GM19239 (cell line): ENCODE measurements at regions not wholly inside any gene's neighbourhood (a gene's known extent, or its start where the extent isn't known, plus 50 kb on each side); places are given as distances from the start of the nearest gene placed in this dataset.
"Not testable (repeated sequence)": the region's sequence is repeated elsewhere in the genome, so short reads cannot be mapped to it uniquely, and the experiment has no call there.

ENCODE experiments used
- DNase-seq: peaks from one replicate; pipeline ENCODE4 v3.0.0; 2011; ENCODE audit warnings: low spot score; ENCODE audit not compliant: insufficient read length
- FAIRE-seq: peaks from 2 replicates; lab custom pipeline; 2011; peaks lifted over from hg19 to GRCh38; lab: Jason Lieb, UNC

- no peak for FAIRE-seq
- no peak for DNase-seq
Measured at GRCh38 chr11:64428693-64429092, 69.7 kb downstream of the RPS6KA4 start.

- DNase-seq = no peak
- FAIRE-seq = no peak
Measured at GRCh38 chr11:64429970-64430369, 71.0 kb downstream of the RPS6KA4 start.

GRCh38 chr11:64430645-64431044 lies 71.7 kb downstream of the RPS6KA4 start:
- no peak for FAIRE-seq

GRCh38 chr11:64436000-64436399 lies 77.0 kb downstream of the RPS6KA4 start:
- DNase-seq = no peak
- no peak for FAIRE-seq

More at GRCh38 chr11:64430645-64431044, 71.7 kb downstream of the RPS6KA4 start:
- no peak for DNase-seq

- FAIRE-seq (no peak), DNase-seq (no peak)
Measured at GRCh38 chr11:64437426-64437825, 78.5 kb downstream of the RPS6KA4 start.

- FAIRE-seq (no peak), DNase-seq (no peak)
Measured at GRCh38 chr11:64438986-64439771, 80.2 kb downstream of the RPS6KA4 start.

- DNase-seq, FAIRE-seq: not testable (repeated sequence)
Measured at GRCh38 chr11:64439772-64440491, 81.0 kb downstream of the RPS6KA4 start.

- no peak for DNase-seq
- no peak for FAIRE-seq
Measured at GRCh38 chr11:64441127-64441526, 82.2 kb downstream of the RPS6KA4 start.

- no peak for FAIRE-seq
- DNase-seq = no peak
Measured at GRCh38 chr11:64443001-64443400, 84.0 kb downstream of the RPS6KA4 start.

- DNase-seq (peak; percentile 24), FAIRE-seq (no peak)
Measured at GRCh38 chr11:64444838-64445441, 86.0 kb downstream of the RPS6KA4 start.

GRCh38 chr11:64445651-64446050 lies 86.7 kb downstream of the RPS6KA4 start:
- no peak for FAIRE-seq

GRCh38 chr11:64447831-64448598 lies 89.1 kb downstream of the RPS6KA4 start:
- peak; percentile 84 for FAIRE-seq
- DNase-seq = peak; percentile 46

More at GRCh38 chr11:64445651-64446050, 86.7 kb downstream of the RPS6KA4 start:
- DNase-seq = no peak

GRCh38 chr11:64448599-64449380 lies 89.8 kb downstream of the RPS6KA4 start:
- FAIRE-seq (peak; percentile 77), DNase-seq (peak; percentile 77)

- FAIRE-seq (peak; percentile 78), DNase-seq (peak; percentile 85)
Measured at GRCh38 chr11:64449381-64450167, 90.6 kb downstream of the RPS6KA4 start.

GRCh38 chr11:64450168-64450560 lies 91.2 kb downstream of the RPS6KA4 start:
- FAIRE-seq = no peak
- no peak for DNase-seq

GRCh38 chr11:64451856-64452255 lies 92.9 kb downstream of the RPS6KA4 start:
- FAIRE-seq (no peak), DNase-seq (no peak)

GRCh38 chr11:64453466-64453865 lies 94.5 kb downstream of the RPS6KA4 start:
- no peak for FAIRE-seq
- DNase-seq = no peak

- no peak for DNase-seq
- FAIRE-seq = no peak
Measured at GRCh38 chr11:64455456-64456261, 96.7 kb downstream of the RPS6KA4 start.
